ENCODE measurements at regions not wholly inside any gene's neighbourhood (a gene's known extent, or its start where the extent isn't known, plus 50 kb on each side); places are given as distances from the start of the nearest gene placed in this dataset.

- Mint-ChIP-seq H3K27ac (no peak overlapping the region), H3K27me3 (no peaks in the 10 kb centered on the region), H3K9me3 (ENCODE audit: insufficient read depth) (peaks cover 4% of the 10 kb centered on the region), H3K4me3 (no peak overlapping the region), H3K4me1 (no peaks in the 10 kb centered on the region)
- Histone ChIP-seq H3K36me3 (replicated peaks in 1 of 2; ENCODE audit: control extremely low read depth in 1 of 2, control insufficient read depth in 1 of 2, extremely low read depth in 1 of 2, insufficient read depth in 2 of 2, low read length in 1 of 2) (no peaks in the 10 kb centered on the region), H3K27ac (ENCODE audit: low read length in 2 of 2) (no peak overlapping the region), H3K27me3 (replicated peaks in 1 of 4; ENCODE audit: control extremely low read depth in 1 of 4, control insufficient read depth in 3 of 4, insufficient read depth in 4 of 4, low read length in 3 of 4) (no peaks in the 10 kb centered on the region), H4K20me1 (ENCODE audit: control insufficient read depth, insufficient read depth, low read length, poor library complexity, severe bottlenecking) (no peaks in the 10 kb centered on the region), H3K4me2 (replicated peaks; ENCODE audit: low read depth, low read length, poor library complexity, severe bottlenecking) (no peak overlapping the region), H2AFZ (ENCODE audit: insufficient read depth, low read depth, low read length, poor library complexity, severe bottlenecking) (no peak overlapping the region), H3K9ac (ENCODE audit: low read length) (no peak overlapping the region), H3K9me3 (ENCODE audit: control extremely low read depth in 1 of 3, control insufficient read depth in 2 of 3, insufficient read depth in 1 of 3, low read length in 2 of 3) (no peaks in the 10 kb centered on the region), H3K4me3 (ENCODE audit: control extremely low read depth in 1 of 5, extremely low read depth in 1 of 5, insufficient read depth in 1 of 5, low read depth in 2 of 5, low read length in 4 of 5) (no peak overlapping the region), H3K4me1 (ENCODE audit: control insufficient read depth in 2 of 2, insufficient read depth in 2 of 2, low read length in 2 of 2) (no peaks in the 10 kb centered on the region), H3K79me2 (ENCODE audit: control insufficient read depth, insufficient read depth, low read length) (no peaks in the 10 kb centered on the region)
- ATAC-seq (ENCODE audit: low read depth) (no peak), DNase-seq (no peak)
- ChIA-PET CTCF (no interaction called here), POLR2A (no interaction called here)
- TF ChIP-seq, protein P1, sequence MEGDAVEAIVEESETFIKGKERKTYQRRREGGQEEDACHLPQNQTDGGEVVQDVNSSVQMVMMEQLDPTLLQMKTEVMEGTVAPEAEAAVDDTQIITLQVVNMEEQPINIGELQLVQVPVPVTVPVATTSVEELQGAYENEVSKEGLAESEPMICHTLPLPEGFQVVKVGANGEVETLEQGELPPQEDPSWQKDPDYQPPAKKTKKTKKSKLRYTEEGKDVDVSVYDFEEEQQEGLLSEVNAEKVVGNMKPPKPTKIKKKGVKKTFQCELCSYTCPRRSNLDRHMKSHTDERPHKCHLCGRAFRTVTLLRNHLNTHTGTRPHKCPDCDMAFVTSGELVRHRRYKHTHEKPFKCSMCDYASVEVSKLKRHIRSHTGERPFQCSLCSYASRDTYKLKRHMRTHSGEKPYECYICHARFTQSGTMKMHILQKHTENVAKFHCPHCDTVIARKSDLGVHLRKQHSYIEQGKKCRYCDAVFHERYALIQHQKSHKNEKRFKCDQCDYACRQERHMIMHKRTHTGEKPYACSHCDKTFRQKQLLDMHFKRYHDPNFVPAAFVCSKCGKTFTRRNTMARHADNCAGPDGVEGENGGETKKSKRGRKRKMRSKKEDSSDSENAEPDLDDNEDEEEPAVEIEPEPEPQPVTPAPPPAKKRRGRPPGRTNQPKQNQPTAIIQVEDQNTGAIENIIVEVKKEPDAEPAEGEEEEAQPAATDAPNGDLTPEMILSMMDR (IDR thresholded peaks at IDR 0.05) = no peak
- TF ChIP-seq EZH2 (IDR thresholded peaks at IDR 0.05; ENCODE audit: borderline replicate concordance, insufficient read depth, low read depth, low read length, poor library complexity, severe bottlenecking) = no peak
- intact Hi-C loops (cut with micrococcal nuclease) = no loop called here
Measured at GRCh38 chr1:239242404-239242803, 144.0 kb upstream of the CHRM3 start.

DNA sequence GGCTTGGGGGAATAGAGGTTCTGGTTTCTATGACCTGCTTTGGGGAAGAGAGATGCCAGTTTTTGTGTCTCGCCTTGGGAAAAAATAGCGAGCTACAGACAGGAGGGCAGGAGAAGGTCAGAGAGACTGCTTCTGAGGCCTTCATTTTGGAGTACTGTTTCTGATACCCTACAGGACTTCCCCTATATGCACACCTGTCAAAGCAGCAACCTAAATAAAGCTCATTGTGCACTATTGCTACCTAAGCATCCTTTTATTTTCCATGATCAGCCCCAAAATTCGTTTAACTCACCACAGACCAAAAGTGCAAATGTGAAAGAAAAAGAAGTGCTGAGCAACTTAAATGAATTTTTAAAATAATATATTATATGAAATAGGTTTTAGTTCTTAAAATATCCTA is 145.6 kb upstream of the CHRM3 start:
- no peaks in the 10 kb centered on the region for H4K20me1 ChIP-seq (ENCODE audit: control insufficient read depth, insufficient read depth, low read length, poor library complexity, severe bottlenecking)
- H3K27ac Mint-ChIP-seq = no peak overlapping the region
- no peaks in the 10 kb centered on the region for H3K4me1 Mint-ChIP-seq
- no peaks in the 10 kb centered on the region for H3K27me3 ChIP-seq (replicated peaks in 1 of 4; ENCODE audit: control extremely low read depth in 1 of 4, control insufficient read depth in 3 of 4, insufficient read depth in 4 of 4, low read length in 3 of 4)
- peaks cover 2% of the 10 kb centered on the region for H3K9me3 Mint-ChIP-seq (ENCODE audit: insufficient read depth)
- TF ChIP-seq EZH2 (IDR thresholded peaks at IDR 0.05; ENCODE audit: borderline replicate concordance, insufficient read depth, low read depth, low read length, poor library complexity, severe bottlenecking) = no peak
- TF ChIP-seq, protein P1 (IDR thresholded peaks at IDR 0.05) = no peak
- ATAC-seq (ENCODE audit: low read depth) = no peak
- POLR2A ChIA-PET = no interaction called here
- no peak overlapping the region for H3K4me3 ChIP-seq (ENCODE audit: control extremely low read depth in 1 of 5, extremely low read depth in 1 of 5, insufficient read depth in 1 of 5, low read depth in 2 of 5, low read length in 4 of 5)
- no peak overlapping the region for H3K27ac ChIP-seq (ENCODE audit: low read length in 2 of 2)
- no peaks in the 10 kb centered on the region for H3K79me2 ChIP-seq (ENCODE audit: control insufficient read depth, insufficient read depth, low read length)
- H3K4me2 ChIP-seq (replicated peaks; ENCODE audit: low read depth, low read length, poor library complexity, severe bottlenecking) = no peak overlapping the region
- no peaks in the 10 kb centered on the region for H3K36me3 ChIP-seq (replicated peaks in 1 of 2; ENCODE audit: control extremely low read depth in 1 of 2, control insufficient read depth in 1 of 2, extremely low read depth in 1 of 2, insufficient read depth in 2 of 2, low read length in 1 of 2)
- H3K9me3 ChIP-seq (ENCODE audit: control extremely low read depth in 1 of 3, control insufficient read depth in 2 of 3, insufficient read depth in 1 of 3, low read length in 2 of 3) = no peaks in the 10 kb centered on the region
- H3K9ac ChIP-seq (ENCODE audit: low read length) = no peak overlapping the region
- H3K4me1 ChIP-seq (ENCODE audit: control insufficient read depth in 2 of 2, insufficient read depth in 2 of 2, low read length in 2 of 2) = no peaks in the 10 kb centered on the region
- H3K4me3 Mint-ChIP-seq = no peak overlapping the region
- WGBS (ENCODE audit: insufficient coverage) = 100% methylated on average over 1 of the region's 3 CpGs
- H3K27me3 Mint-ChIP-seq = no peaks in the 10 kb centered on the region
- H2AFZ ChIP-seq (ENCODE audit: insufficient read depth, low read depth, low read length, poor library complexity, severe bottlenecking) = no peak overlapping the region
- CTCF ChIA-PET = no interaction called here
- intact Hi-C loops (cut with micrococcal nuclease) = no loop called here
- no peak for DNase-seq

All from B cell (primary cell).